ENCODE measurements at regions not wholly inside any gene's neighbourhood (a gene's known extent, or its start where the extent isn't known, plus 50 kb on each side); places are given as distances from the start of the nearest gene placed in this dataset.

DNA sequence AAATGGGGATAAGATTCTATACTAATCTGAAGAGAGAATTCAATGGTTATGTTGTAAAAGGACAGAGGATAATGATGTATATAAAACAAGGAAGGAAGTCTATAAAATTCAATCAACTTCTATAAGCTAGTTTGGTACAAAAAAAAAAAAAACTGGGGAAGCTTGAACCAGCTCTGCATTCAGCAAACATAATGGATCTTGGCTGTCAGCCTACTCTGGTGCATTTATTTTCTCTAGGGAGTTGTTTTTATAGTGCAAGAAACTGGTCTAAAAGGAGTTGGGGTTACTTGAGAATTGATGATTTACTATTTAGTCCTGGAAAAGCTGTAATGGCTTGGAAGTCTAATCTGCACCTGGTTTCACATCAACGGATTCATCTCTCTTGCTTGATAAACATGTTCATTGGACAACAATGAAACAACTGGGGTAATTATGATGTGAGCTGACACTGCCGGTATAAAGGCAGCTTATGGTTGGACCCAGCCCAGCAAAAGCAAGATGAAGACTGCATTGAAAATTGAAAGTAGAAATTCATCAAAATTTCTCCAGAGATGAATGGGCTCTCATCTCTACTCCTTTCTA lies 199.4 kb upstream of the NRIP1 start:
- H3K27me3 ChIP-seq (replicated peaks; ENCODE audit: control insufficient read depth, insufficient read depth, low read length, poor library complexity, severe bottlenecking): no peaks in the 10 kb centered on the region
- no peaks in the 10 kb centered on the region for H3K36me3 ChIP-seq (ENCODE audit: control insufficient read depth, insufficient read depth, low read length)
- no peak overlapping the region for H3K4me3 ChIP-seq (ENCODE audit: insufficient read depth, low read depth, low read length, poor library complexity, severe bottlenecking)
- no peak overlapping the region for H3K27ac ChIP-seq (ENCODE audit: insufficient read depth, low read length, poor library complexity, severe bottlenecking)
- no peak for DNase-seq
- H3K9me3 ChIP-seq (ENCODE audit: control insufficient read depth, low read length): no peaks in the 10 kb centered on the region
- H3K4me1 ChIP-seq (ENCODE audit: control insufficient read depth, insufficient read depth, low read length, poor library complexity, severe bottlenecking): no peaks in the 10 kb centered on the region

GRCh38 chr21:15272171-15272570 lies 207.4 kb upstream of the NRIP1 start:
- no peaks in the 10 kb centered on the region for H3K4me1 ChIP-seq (ENCODE audit: control insufficient read depth, insufficient read depth, low read length, poor library complexity, severe bottlenecking)
- no peaks in the 10 kb centered on the region for H3K9me3 ChIP-seq (ENCODE audit: control insufficient read depth, low read length)
- no peak overlapping the region for H3K27ac ChIP-seq (ENCODE audit: insufficient read depth, low read length, poor library complexity, severe bottlenecking)
- DNase-seq: no peak
- H3K27me3 ChIP-seq (replicated peaks; ENCODE audit: control insufficient read depth, insufficient read depth, low read length, poor library complexity, severe bottlenecking): no peaks in the 10 kb centered on the region
- no peak overlapping the region for H3K4me3 ChIP-seq (ENCODE audit: insufficient read depth, low read depth, low read length, poor library complexity, severe bottlenecking)
- no peaks in the 10 kb centered on the region for H3K36me3 ChIP-seq (ENCODE audit: control insufficient read depth, insufficient read depth, low read length)

DNA sequence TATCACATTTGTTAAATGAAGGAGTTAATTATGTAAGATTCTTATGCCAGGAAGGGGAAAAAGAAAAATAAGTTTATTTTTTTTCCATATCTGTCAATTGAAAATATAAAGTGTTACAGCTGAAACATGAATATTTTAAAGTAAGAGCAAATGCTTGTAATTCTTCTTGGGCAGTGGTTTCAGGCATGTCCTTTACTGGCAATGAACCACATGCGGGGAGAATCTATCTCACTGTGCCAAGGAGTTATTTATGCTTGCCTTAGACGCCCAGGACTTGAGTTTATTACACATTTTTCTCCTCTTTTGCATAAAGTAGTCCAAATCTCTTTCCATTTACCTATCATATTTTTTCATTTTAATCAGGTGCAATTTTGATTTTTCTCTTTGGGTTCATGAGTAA lies 207.8 kb upstream of the NRIP1 start:
- Histone ChIP-seq H3K36me3 (ENCODE audit: control insufficient read depth, insufficient read depth, low read length) (no peaks in the 10 kb centered on the region), H3K27ac (ENCODE audit: insufficient read depth, low read length, poor library complexity, severe bottlenecking) (no peak overlapping the region), H3K27me3 (replicated peaks; ENCODE audit: control insufficient read depth, insufficient read depth, low read length, poor library complexity, severe bottlenecking) (no peaks in the 10 kb centered on the region), H3K4me1 (ENCODE audit: control insufficient read depth, insufficient read depth, low read length, poor library complexity, severe bottlenecking) (no peaks in the 10 kb centered on the region), H3K9me3 (ENCODE audit: control insufficient read depth, low read length) (no peaks in the 10 kb centered on the region), H3K4me3 (ENCODE audit: insufficient read depth, low read depth, low read length, poor library complexity, severe bottlenecking) (no peak overlapping the region)
- DNase-seq: no peak

GRCh38 chr21:15273244-15273643 lies 208.4 kb upstream of the NRIP1 start:
- no peak for DNase-seq
- Histone ChIP-seq H3K4me1 (ENCODE audit: control insufficient read depth, insufficient read depth, low read length, poor library complexity, severe bottlenecking) (no peaks in the 10 kb centered on the region), H3K9me3 (ENCODE audit: control insufficient read depth, low read length) (no peaks in the 10 kb centered on the region)

GRCh38 chr21:15274701-15275485 lies 210.1 kb upstream of the NRIP1 start:
- no peaks in the 10 kb centered on the region for H3K9me3 ChIP-seq (ENCODE audit: control insufficient read depth, low read length)
- no peaks in the 10 kb centered on the region for H3K36me3 ChIP-seq (ENCODE audit: control insufficient read depth, insufficient read depth, low read length)
- H3K27me3 ChIP-seq (replicated peaks; ENCODE audit: control insufficient read depth, insufficient read depth, low read length, poor library complexity, severe bottlenecking): no peaks in the 10 kb centered on the region
- no peak overlapping the region for H3K4me3 ChIP-seq (ENCODE audit: insufficient read depth, low read depth, low read length, poor library complexity, severe bottlenecking)
- no peak for DNase-seq
- H3K4me1 ChIP-seq (ENCODE audit: control insufficient read depth, insufficient read depth, low read length, poor library complexity, severe bottlenecking): no peaks in the 10 kb centered on the region
- H3K27ac ChIP-seq (ENCODE audit: insufficient read depth, low read length, poor library complexity, severe bottlenecking): no peak overlapping the region

More at GRCh38 chr21:15273244-15273643, 208.4 kb upstream of the NRIP1 start:
- Histone ChIP-seq H3K4me3 (ENCODE audit: insufficient read depth, low read depth, low read length, poor library complexity, severe bottlenecking) (no peak overlapping the region), H3K27ac (ENCODE audit: insufficient read depth, low read length, poor library complexity, severe bottlenecking) (no peak overlapping the region), H3K36me3 (ENCODE audit: control insufficient read depth, insufficient read depth, low read length) (no peaks in the 10 kb centered on the region), H3K27me3 (replicated peaks; ENCODE audit: control insufficient read depth, insufficient read depth, low read length, poor library complexity, severe bottlenecking) (no peaks in the 10 kb centered on the region)

GRCh38 chr21:15275615-15276235 lies 210.9 kb upstream of the NRIP1 start:
- H3K4me1 ChIP-seq (ENCODE audit: control insufficient read depth, insufficient read depth, low read length, poor library complexity, severe bottlenecking): no peaks in the 10 kb centered on the region
- no peak for DNase-seq
- no peaks in the 10 kb centered on the region for H3K36me3 ChIP-seq (ENCODE audit: control insufficient read depth, insufficient read depth, low read length)

DNA sequence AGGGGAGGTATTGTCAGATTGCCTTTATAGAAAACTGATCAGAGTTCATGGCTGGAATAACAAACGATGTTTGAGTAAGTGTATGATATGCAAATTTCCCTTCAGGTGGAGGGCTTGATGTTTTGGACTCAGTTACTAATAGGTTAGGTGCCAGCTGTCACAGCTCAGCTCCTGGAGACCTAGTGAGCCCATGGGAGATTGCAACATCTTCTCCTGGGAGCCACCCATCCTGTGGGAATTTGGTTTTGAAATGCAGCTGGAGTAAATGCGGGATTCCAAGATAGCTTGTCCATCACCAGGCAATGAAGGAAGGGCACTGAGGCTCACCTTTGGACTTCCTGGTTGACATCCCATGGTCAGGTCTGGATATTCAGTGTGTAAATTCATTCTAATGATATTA lies 211.4 kb upstream of the NRIP1 start:
- no peaks in the 10 kb centered on the region for H3K9me3 ChIP-seq (ENCODE audit: control insufficient read depth, low read length)
- no peak for DNase-seq

More at GRCh38 chr21:15275615-15276235, 210.9 kb upstream of the NRIP1 start:
- Histone ChIP-seq H3K9me3 (ENCODE audit: control insufficient read depth, low read length) (no peaks in the 10 kb centered on the region), H3K27me3 (replicated peaks; ENCODE audit: control insufficient read depth, insufficient read depth, low read length, poor library complexity, severe bottlenecking) (no peaks in the 10 kb centered on the region), H3K27ac (ENCODE audit: insufficient read depth, low read length, poor library complexity, severe bottlenecking) (no peak overlapping the region), H3K4me3 (ENCODE audit: insufficient read depth, low read depth, low read length, poor library complexity, severe bottlenecking) (no peak overlapping the region)

DNA sequence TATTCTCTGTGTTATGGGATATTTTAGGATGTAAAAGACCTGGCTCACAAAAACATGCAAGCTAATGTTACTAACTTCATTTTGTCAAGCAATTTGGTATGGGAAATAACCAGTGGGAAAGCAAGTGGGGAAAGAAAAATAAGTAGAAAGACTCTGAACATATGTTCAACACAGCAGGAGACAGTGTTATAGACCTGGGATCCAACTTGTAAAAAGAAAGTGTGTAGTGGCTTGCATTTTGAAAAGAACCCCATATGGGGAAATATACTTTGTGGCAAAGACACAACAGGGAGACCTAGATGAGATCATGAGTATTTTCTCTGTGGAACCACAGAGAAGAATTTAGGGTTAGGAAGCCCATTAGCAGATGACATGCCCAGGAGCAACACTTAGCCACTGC lies 212.7 kb upstream of the NRIP1 start:
- no peak for DNase-seq
- Histone ChIP-seq H3K27ac (ENCODE audit: insufficient read depth, low read length, poor library complexity, severe bottlenecking) (no peak overlapping the region), H3K4me1 (ENCODE audit: control insufficient read depth, insufficient read depth, low read length, poor library complexity, severe bottlenecking) (no peaks in the 10 kb centered on the region), H3K27me3 (replicated peaks; ENCODE audit: control insufficient read depth, insufficient read depth, low read length, poor library complexity, severe bottlenecking) (no peaks in the 10 kb centered on the region), H3K4me3 (ENCODE audit: insufficient read depth, low read depth, low read length, poor library complexity, severe bottlenecking) (no peak overlapping the region), H3K9me3 (ENCODE audit: control insufficient read depth, low read length) (no peaks in the 10 kb centered on the region), H3K36me3 (ENCODE audit: control insufficient read depth, insufficient read depth, low read length) (no peaks in the 10 kb centered on the region)

More for the DNA sequence above, 211.4 kb upstream of the NRIP1 start:
- no peaks in the 10 kb centered on the region for H3K36me3 ChIP-seq (ENCODE audit: control insufficient read depth, insufficient read depth, low read length)
- H3K4me1 ChIP-seq (ENCODE audit: control insufficient read depth, insufficient read depth, low read length, poor library complexity, severe bottlenecking): no peaks in the 10 kb centered on the region
- H3K27me3 ChIP-seq (replicated peaks; ENCODE audit: control insufficient read depth, insufficient read depth, low read length, poor library complexity, severe bottlenecking): no peaks in the 10 kb centered on the region
- no peak overlapping the region for H3K27ac ChIP-seq (ENCODE audit: insufficient read depth, low read length, poor library complexity, severe bottlenecking)
- H3K4me3 ChIP-seq (ENCODE audit: insufficient read depth, low read depth, low read length, poor library complexity, severe bottlenecking): no peak overlapping the region

GRCh38 chr21:15278279-15278678 lies 213.5 kb upstream of the NRIP1 start:
- H3K9me3 ChIP-seq (ENCODE audit: control insufficient read depth, low read length): no peaks in the 10 kb centered on the region
- H3K27ac ChIP-seq (ENCODE audit: insufficient read depth, low read length, poor library complexity, severe bottlenecking): no peak overlapping the region
- no peaks in the 10 kb centered on the region for H3K4me1 ChIP-seq (ENCODE audit: control insufficient read depth, insufficient read depth, low read length, poor library complexity, severe bottlenecking)
- no peak overlapping the region for H3K4me3 ChIP-seq (ENCODE audit: insufficient read depth, low read depth, low read length, poor library complexity, severe bottlenecking)
- no peaks in the 10 kb centered on the region for H3K27me3 ChIP-seq (replicated peaks; ENCODE audit: control insufficient read depth, insufficient read depth, low read length, poor library complexity, severe bottlenecking)
- no peak for DNase-seq
- H3K36me3 ChIP-seq (ENCODE audit: control insufficient read depth, insufficient read depth, low read length): no peaks in the 10 kb centered on the region

GRCh38 chr21:15278851-15279250 lies 214.1 kb upstream of the NRIP1 start:
- Histone ChIP-seq H3K9me3 (ENCODE audit: control insufficient read depth, low read length) (no peaks in the 10 kb centered on the region), H3K27ac (ENCODE audit: insufficient read depth, low read length, poor library complexity, severe bottlenecking) (no peak overlapping the region), H3K4me3 (ENCODE audit: insufficient read depth, low read depth, low read length, poor library complexity, severe bottlenecking) (no peak overlapping the region), H3K4me1 (ENCODE audit: control insufficient read depth, insufficient read depth, low read length, poor library complexity, severe bottlenecking) (no peaks in the 10 kb centered on the region), H3K36me3 (ENCODE audit: control insufficient read depth, insufficient read depth, low read length) (no peaks in the 10 kb centered on the region), H3K27me3 (replicated peaks; ENCODE audit: control insufficient read depth, insufficient read depth, low read length, poor library complexity, severe bottlenecking) (no peaks in the 10 kb centered on the region)
- no peak for DNase-seq
